ENCODE measurements at regions not wholly inside any gene's neighbourhood (a gene's known extent, or its start where the extent isn't known, plus 50 kb on each side); places are given as distances from the start of the nearest gene placed in this dataset.

- H3K4me3 ChIP-seq (ENCODE audit: low read length in 2 of 2): no peak overlapping the region
- H2AK5ac ChIP-seq (ENCODE audit: low read depth, low read length): no peak overlapping the region
- no peak overlapping the region for H3K4me2 ChIP-seq (ENCODE audit: insufficient read depth, low read length, poor library complexity, severe bottlenecking)
- no peak overlapping the region for H3K27ac ChIP-seq (replicated peaks; ENCODE audit: low read length)
- no peak overlapping the region for H2AFZ ChIP-seq (ENCODE audit: low read length)
- H4K8ac ChIP-seq (ENCODE audit: low read depth, low read length): no peak overlapping the region
- no peaks in the 10 kb centered on the region for H3K79me1 ChIP-seq (ENCODE audit: low read depth, low read length)
- no CpG with 5 or more reads among the region's 13 CpGs for whole genome bisulfite sequencing, 2 donors (ENCODE audit: extremely low coverage in 2 of 2, insufficient read length in 2 of 2, insufficient replicate concordance in 1 of 2)
- no peaks in the 10 kb centered on the region for H3K9me3 ChIP-seq (replicated peaks in 1 of 2; ENCODE audit: control insufficient read depth in 2 of 2, insufficient read depth in 1 of 2, low read depth in 1 of 2, low read length in 2 of 2)
- peak overlapping the region; percentile 21 for H3K18ac ChIP-seq (ENCODE audit: low read length)
- H2BK120ac ChIP-seq (ENCODE audit: low read depth, low read length): no peak overlapping the region
- no peak overlapping the region for H2BK12ac ChIP-seq (ENCODE audit: low read length)
- H2BK5ac ChIP-seq (ENCODE audit: low read length): no peak overlapping the region
- no peaks in the 10 kb centered on the region for H3K36me3 ChIP-seq (replicated peaks in 1 of 2; ENCODE audit: control insufficient read depth in 2 of 2, insufficient read depth in 2 of 2, low read length in 2 of 2)
- no peaks in the 10 kb centered on the region for H3K27me3 ChIP-seq (ENCODE audit: control insufficient read depth in 3 of 3, insufficient read depth in 3 of 3, low read depth in 1 of 3, low read length in 3 of 3)
- no peak overlapping the region for H3K4ac ChIP-seq (ENCODE audit: low read length)
- no peak overlapping the region for H4K91ac ChIP-seq (ENCODE audit: low read depth, low read length, poor library complexity)
- no peak overlapping the region for H3K9ac ChIP-seq (ENCODE audit: low read depth, low read length, poor library complexity)
- DNase-seq (ENCODE audit: low spot score): no peak
- peaks cover 0 to 5% of the 10 kb centered on the region in 2 donors for H3K4me1 ChIP-seq (ENCODE audit: control insufficient read depth in 2 of 2, insufficient read depth in 1 of 2, low read depth in 1 of 2, low read length in 2 of 2)
- H3K14ac ChIP-seq (ENCODE audit: low read length): no peak overlapping the region
- no peak overlapping the region for H2BK15ac ChIP-seq (ENCODE audit: low read length)
- H3K23ac ChIP-seq (ENCODE audit: low read depth, low read length, poor library complexity): no peak overlapping the region
These were observed 1015.8 kb downstream of the TBC1D22A start for GRCh38 chr22:47778160-47778658.

- Histone ChIP-seq H2BK12ac (ENCODE audit: low read length) (no peak overlapping the region), H4K8ac (ENCODE audit: low read depth, low read length) (no peak overlapping the region), H3K18ac (ENCODE audit: low read length) (peak overlapping the region; percentile 46), H3K4me1 (ENCODE audit: control insufficient read depth in 2 of 2, insufficient read depth in 1 of 2, low read depth in 1 of 2, low read length in 2 of 2) (peaks cover 0 to 5% of the 10 kb centered on the region in 2 donors), H3K27me3 (ENCODE audit: control insufficient read depth in 3 of 3, insufficient read depth in 3 of 3, low read depth in 1 of 3, low read length in 3 of 3) (no peaks in the 10 kb centered on the region), H3K14ac (ENCODE audit: low read length) (peak overlapping the region; percentile 50), H3K27ac (replicated peaks; ENCODE audit: low read length) (no peak overlapping the region), H3K4me3 (ENCODE audit: low read length in 2 of 2) (no peak overlapping the region), H2BK5ac (ENCODE audit: low read length) (no peak overlapping the region), H4K91ac (ENCODE audit: low read depth, low read length, poor library complexity) (no peak overlapping the region), H3K9ac (ENCODE audit: low read depth, low read length, poor library complexity) (no peak overlapping the region), H2AK5ac (ENCODE audit: low read depth, low read length) (no peak overlapping the region), H2AFZ (ENCODE audit: low read length) (no peak overlapping the region), H3K4ac (ENCODE audit: low read length) (no peak overlapping the region), H3K4me2 (ENCODE audit: insufficient read depth, low read length, poor library complexity, severe bottlenecking) (no peak overlapping the region), H2BK120ac (ENCODE audit: low read depth, low read length) (no peak overlapping the region), H2BK15ac (ENCODE audit: low read length) (no peak overlapping the region), H3K79me1 (ENCODE audit: low read depth, low read length) (no peaks in the 10 kb centered on the region), H3K36me3 (replicated peaks in 1 of 2; ENCODE audit: control insufficient read depth in 2 of 2, insufficient read depth in 2 of 2, low read length in 2 of 2) (no peaks in the 10 kb centered on the region), H3K9me3 (replicated peaks in 1 of 2; ENCODE audit: control insufficient read depth in 2 of 2, insufficient read depth in 1 of 2, low read depth in 1 of 2, low read length in 2 of 2) (no peaks in the 10 kb centered on the region), H3K23ac (ENCODE audit: low read depth, low read length, poor library complexity) (no peak overlapping the region)
- no CpG with 5 or more reads among the region's 1 CpG for WGBS, 2 donors (ENCODE audit: extremely low coverage in 2 of 2, insufficient read length in 2 of 2, insufficient replicate concordance in 1 of 2)
- DNase-seq (ENCODE audit: low spot score): no peak
These were observed 1015.0 kb downstream of the TBC1D22A start for GRCh38 chr22:47777426-47777825.

GRCh38 chr22:47776329-47776728, 1013.9 kb downstream of the TBC1D22A start:
- H3K79me1 ChIP-seq (ENCODE audit: low read depth, low read length): no peaks in the 10 kb centered on the region
- H2BK5ac ChIP-seq (ENCODE audit: low read length): no peak overlapping the region
- H3K14ac ChIP-seq (ENCODE audit: low read length): no peak overlapping the region
- no peak for DNase-seq (ENCODE audit: low spot score)
- H4K8ac ChIP-seq (ENCODE audit: low read depth, low read length): no peak overlapping the region
- H3K18ac ChIP-seq (ENCODE audit: low read length): no peak overlapping the region
- peaks cover 0 to 5% of the 10 kb centered on the region in 2 donors for H3K4me1 ChIP-seq (ENCODE audit: control insufficient read depth in 2 of 2, insufficient read depth in 1 of 2, low read depth in 1 of 2, low read length in 2 of 2)
- H3K4ac ChIP-seq (ENCODE audit: low read length): no peak overlapping the region
- H3K27ac ChIP-seq (replicated peaks; ENCODE audit: low read length): no peak overlapping the region
- no peak overlapping the region for H2AK5ac ChIP-seq (ENCODE audit: low read depth, low read length)
- no CpG with 5 or more reads among the region's 10 CpGs for WGBS, 2 donors (ENCODE audit: extremely low coverage in 2 of 2, insufficient read length in 2 of 2, insufficient replicate concordance in 1 of 2)
- H3K4me3 ChIP-seq (ENCODE audit: low read length in 2 of 2): no peak overlapping the region
- no peaks in the 10 kb centered on the region for H3K9me3 ChIP-seq (replicated peaks in 1 of 2; ENCODE audit: control insufficient read depth in 2 of 2, insufficient read depth in 1 of 2, low read depth in 1 of 2, low read length in 2 of 2)
- no peak overlapping the region for H2BK120ac ChIP-seq (ENCODE audit: low read depth, low read length)
- no peaks in the 10 kb centered on the region for H3K27me3 ChIP-seq (ENCODE audit: control insufficient read depth in 3 of 3, insufficient read depth in 3 of 3, low read depth in 1 of 3, low read length in 3 of 3)
- H3K36me3 ChIP-seq (replicated peaks in 1 of 2; ENCODE audit: control insufficient read depth in 2 of 2, insufficient read depth in 2 of 2, low read length in 2 of 2): no peaks in the 10 kb centered on the region
- no peak overlapping the region for H3K4me2 ChIP-seq (ENCODE audit: insufficient read depth, low read length, poor library complexity, severe bottlenecking)
- H4K91ac ChIP-seq (ENCODE audit: low read depth, low read length, poor library complexity): no peak overlapping the region
- peak overlapping the region; percentile 57 for H3K9ac ChIP-seq (ENCODE audit: low read depth, low read length, poor library complexity)
- no peak overlapping the region for H3K23ac ChIP-seq (ENCODE audit: low read depth, low read length, poor library complexity)
- H2AFZ ChIP-seq (ENCODE audit: low read length): no peak overlapping the region
- no peak overlapping the region for H2BK12ac ChIP-seq (ENCODE audit: low read length)
- H2BK15ac ChIP-seq (ENCODE audit: low read length): no peak overlapping the region

- no peaks in the 10 kb centered on the region for H3K9me3 ChIP-seq (replicated peaks in 1 of 2; ENCODE audit: control insufficient read depth in 2 of 2, insufficient read depth in 1 of 2, low read depth in 1 of 2, low read length in 2 of 2)
These were observed 1013.2 kb downstream of the TBC1D22A start for GRCh38 chr22:47775686-47776085.

More at GRCh38 chr22:47775686-47776085, 1013.2 kb downstream of the TBC1D22A start:
- DNase-seq (ENCODE audit: low spot score): no peak
- Histone ChIP-seq H4K91ac (ENCODE audit: low read depth, low read length, poor library complexity) (no peak overlapping the region), H3K4me1 (ENCODE audit: control insufficient read depth in 2 of 2, insufficient read depth in 1 of 2, low read depth in 1 of 2, low read length in 2 of 2) (peaks cover 0 to 5% of the 10 kb centered on the region in 2 donors), H2BK12ac (ENCODE audit: low read length) (no peak overlapping the region), H2BK120ac (ENCODE audit: low read depth, low read length) (no peak overlapping the region), H3K79me1 (ENCODE audit: low read depth, low read length) (no peaks in the 10 kb centered on the region), H3K36me3 (replicated peaks in 1 of 2; ENCODE audit: control insufficient read depth in 2 of 2, insufficient read depth in 2 of 2, low read length in 2 of 2) (no peaks in the 10 kb centered on the region), H3K4me2 (ENCODE audit: insufficient read depth, low read length, poor library complexity, severe bottlenecking) (no peak overlapping the region), H3K9ac (ENCODE audit: low read depth, low read length, poor library complexity) (no peak overlapping the region), H3K14ac (ENCODE audit: low read length) (no peak overlapping the region), H3K18ac (ENCODE audit: low read length) (no peak overlapping the region), H3K23ac (ENCODE audit: low read depth, low read length, poor library complexity) (no peak overlapping the region), H3K4ac (ENCODE audit: low read length) (no peak overlapping the region), H3K27ac (replicated peaks; ENCODE audit: low read length) (no peak overlapping the region), H2AFZ (ENCODE audit: low read length) (no peak overlapping the region), H2BK15ac (ENCODE audit: low read length) (no peak overlapping the region), H2AK5ac (ENCODE audit: low read depth, low read length) (no peak overlapping the region), H3K4me3 (ENCODE audit: low read length in 2 of 2) (no peak overlapping the region), H3K27me3 (ENCODE audit: control insufficient read depth in 3 of 3, insufficient read depth in 3 of 3, low read depth in 1 of 3, low read length in 3 of 3) (no peaks in the 10 kb centered on the region), H4K8ac (ENCODE audit: low read depth, low read length) (no peak overlapping the region), H2BK5ac (ENCODE audit: low read length) (no peak overlapping the region)
- WGBS, 2 donors (ENCODE audit: extremely low coverage in 2 of 2, insufficient read length in 2 of 2, insufficient replicate concordance in 1 of 2): no CpG with 5 or more reads among the region's 4 CpGs
